OCI-LY7 (cell line): ENCODE measurements at regions not wholly inside any gene's neighbourhood (a gene's known extent, or its start where the extent isn't known, plus 50 kb on each side); places are given as distances from the start of the nearest gene placed in this dataset.

Experiments used
- BruUV-seq: library from RNA; stranded (reverse); fragments of 400-500 nt; replicated peaks from 2 replicates; lab custom pipeline; 2021; lab: Mats Ljungman, UMichigan
- CTCF ChIA-PET: fragments of 300-600 bp; sonication (Branson Sonifier 250); formaldehyde crosslinking; loops from one replicate; lab custom pipeline; 2022; ENCODE audit warnings: antibody characterized with exemption; ENCODE audit not compliant: unreplicated experiment; lab: Charles Lee
- POLR2A ChIA-PET: fragments of 300-600 bp; sonication (Branson Sonifier 250); formaldehyde crosslinking; loops from one replicate; lab custom pipeline; 2022; ENCODE audit warnings: antibody characterized with exemption; lab: Charles Lee
- DNase-seq: peaks from one replicate; pipeline ENCODE4 v3.0.0-alpha.2; 2015; ENCODE audit warnings: low spot score
- H2AFZ ChIP-seq: fragments of 200-600 bp; sonication (generic), shearing (Covaris generic); 2 replicates; pipeline ENCODE4 v1.6.1; 2014; ENCODE audit warnings: mild to moderate bottlenecking, antibody characterized with exemption, low read length, moderate library complexity
- H3K27ac ChIP-seq: fragments of 200-600 bp; sonication (generic); 2 replicates; pipeline ENCODE4 v1.5.1; 2014; ENCODE audit warnings: mixed run types, low read depth, mild to moderate bottlenecking, moderate library complexity, low read length, inconsistent platforms; ENCODE audit not compliant: poor library complexity, severe bottlenecking
- H3K36me3 ChIP-seq: fragments of 200-600 bp; sonication (generic); 2 replicates; pipeline ENCODE4 v1.6.1; 2014; ENCODE audit warnings: mild to moderate bottlenecking, antibody characterized with exemption, low read length, moderate library complexity, mixed read lengths; ENCODE audit not compliant: insufficient read depth
- H3K4me1 ChIP-seq: fragments of 200-600 bp; sonication (generic); 2 replicates; pipeline ENCODE4 v1.5.1; 2014; ENCODE audit warnings: mild to moderate bottlenecking, low read length; ENCODE audit not compliant: insufficient read depth, poor library complexity, severe bottlenecking
- H3K4me2 ChIP-seq: fragments of 200-600 bp; sonication (generic); 2 replicates; pipeline ENCODE4 v1.6.1; 2014; ENCODE audit warnings: mild to moderate bottlenecking, low read length
- H3K4me3 ChIP-seq: fragments of 200-600 bp; sonication (generic); 2 replicates; pipeline ENCODE4 v1.5.1; 2014; ENCODE audit warnings: mild to moderate bottlenecking, low read depth, low read length; ENCODE audit not compliant: poor library complexity, severe bottlenecking
- H3K79me2 ChIP-seq: fragments of 200-600 bp; sonication (generic); 2 replicates; pipeline ENCODE4 v1.6.1; 2016; ENCODE audit warnings: low read depth, mild to moderate bottlenecking, low read length, moderate library complexity, mixed read lengths; ENCODE audit not compliant: insufficient read depth
- H3K9me2 ChIP-seq: fragments of 200-600 bp; sonication (generic); 2 replicates; pipeline ENCODE4 v1.6.1; 2016; ENCODE audit warnings: mild to moderate bottlenecking, low read length, mixed read lengths; ENCODE audit not compliant: insufficient read depth
- H3K9me3 ChIP-seq: fragments of 200-600 bp; sonication (generic); 2 replicates; pipeline ENCODE4 v1.6.1; 2014; ENCODE audit warnings: mild to moderate bottlenecking, mixed run types, low read length, mixed read lengths
- H4K20me1 ChIP-seq: fragments of 200-600 bp; sonication (generic); 2 replicates; pipeline ENCODE4 v1.6.1; 2014; ENCODE audit warnings: mild to moderate bottlenecking, antibody characterized with exemption, low read length, moderate library complexity, mixed read lengths; ENCODE audit not compliant: insufficient read depth
- CTCF ChIP-seq: fragments of 200-600 bp; sonication (generic); conservative IDR thresholded peaks from 2 replicates; pipeline ENCODE4 v1.5.1; 2014; ENCODE audit warnings: mild to moderate bottlenecking, antibody characterized with exemption, low read length, moderate library complexity, mixed read lengths
- EZH2phosphoT487 ChIP-seq: fragments of 200-600 bp; sonication (generic); IDR thresholded peaks from 2 replicates; pipeline ENCODE4 v1.6.1; 2018; ENCODE audit warnings: low read depth, borderline replicate concordance, mild to moderate bottlenecking, mixed run types, antibody characterized with exemption, low read length, moderate library complexity, mixed read lengths
- intact Hi-C: fragments of 100-400 bp; cut with micrococcal nuclease; formaldehyde crosslinking; loops from one replicate; pipeline ENCODE4 v1.10.0; 2022; ENCODE audit not compliant: unreplicated experiment

- Histone ChIP-seq H3K4me1 (peaks cover 65% of the 10 kb centered on the region), H3K36me3 (no peaks in the 10 kb centered on the region), H2AFZ (peak overlapping the region; percentile 57; the same call in 1 of the 2 replicates), H4K20me1 (no peaks in the 10 kb centered on the region), H3K4me2 (no peak overlapping the region), H3K4me3 (no peak overlapping the region), H3K27ac (no peak overlapping the region), H3K79me2 (no peaks in the 10 kb centered on the region), H3K9me3 (no peaks in the 10 kb centered on the region), H3K9me2 (no peaks in the 10 kb centered on the region)
- intact Hi-C loops = loop anchor here (10.0 kb wide), 2 partner anchors 252 to 338 kb away; partner anchors contain the start of gene HDAC2
- no peak for DNase-seq
- TF ChIP-seq CTCF (no peak), EZH2phosphoT487 (no peak)
- no TSS peak for BruUV-seq
- CTCF ChIA-PET = interaction anchor here (1.9 kb wide), 1 partner anchor 10 kb away, joined by 7 read pairs; no protein-coding TSS in a partner anchor
- POLR2A ChIA-PET = interaction anchor here (0.5 to 1.3 kb wide), 3 partner anchors 9 to 53 kb away, joined by 3 to 7 read pairs (median 3); no protein-coding TSS in a partner anchor
These were observed 220.8 kb upstream of the MARCKS start for GRCh38 chr6:113636357-113636824.

- Histone ChIP-seq H3K4me2 (no peak overlapping the region), H3K36me3 (no peaks in the 10 kb centered on the region), H3K9me2 (no peaks in the 10 kb centered on the region), H3K9me3 (no peaks in the 10 kb centered on the region), H2AFZ (no peak overlapping the region), H3K4me3 (no peak overlapping the region), H3K4me1 (peaks cover 52% of the 10 kb centered on the region), H3K79me2 (no peaks in the 10 kb centered on the region), H4K20me1 (no peaks in the 10 kb centered on the region), H3K27ac (no peak overlapping the region)
- intact Hi-C loops = no loop called here
- ChIA-PET POLR2A (interaction anchor here (0.5 kb wide), 1 partner anchor 23 kb away, joined by 4 read pairs; no protein-coding TSS in a partner anchor), CTCF (no interaction called here)
- TF ChIP-seq EZH2phosphoT487 (no peak), CTCF (no peak)
- BruUV-seq = no TSS peak
- DNase-seq = no peak
These were observed 217.1 kb upstream of the MARCKS start for GRCh38 chr6:113640051-113640450.

GRCh38 chr6:113642001-113642713 lies 215.0 kb upstream of the MARCKS start:
- Histone ChIP-seq H3K4me1 (peaks cover 49% of the 10 kb centered on the region), H2AFZ (peak overlapping the region; percentile 94), H3K79me2 (no peaks in the 10 kb centered on the region), H3K9me3 (no peaks in the 10 kb centered on the region), H3K4me2 (peak overlapping the region; percentile 45), H3K9me2 (no peaks in the 10 kb centered on the region), H3K27ac (no peak overlapping the region), H4K20me1 (no peaks in the 10 kb centered on the region), H3K36me3 (no peaks in the 10 kb centered on the region), H3K4me3 (peak overlapping the region; percentile 3)
- BruUV-seq = no TSS peak
- DNase-seq = no peak
- TF ChIP-seq CTCF (no peak), EZH2phosphoT487 (no peak)
- intact Hi-C loops = no loop called here
- POLR2A ChIA-PET = interaction anchor here (0.6 to 3.1 kb wide), 13 partner anchors 8 to 155 kb away, joined by 3 to 52 read pairs (median 3); no protein-coding TSS in a partner anchor
- CTCF ChIA-PET = no interaction called here
